22Rv1 (cell line): ENCODE measurements at regions not wholly inside any gene's neighbourhood (a gene's known extent, or its start where the extent isn't known, plus 50 kb on each side); places are given as distances from the start of the nearest gene placed in this dataset.

Source experiments
- ZFX ChIP-seq: fragments of 450-650 bp; IDR thresholded peaks from 2 replicates; pipeline ENCODE4 v1.6.1; 2017; ENCODE audit warnings: antibody characterized with exemption, borderline replicate concordance
- TF ChIP-seq, protein P1 (sequence below): fragments of 450-650 bp; IDR thresholded peaks from 2 replicates; pipeline ENCODE4 v1.5.1; 2017; ENCODE audit warnings: mild to moderate bottlenecking

DNA sequence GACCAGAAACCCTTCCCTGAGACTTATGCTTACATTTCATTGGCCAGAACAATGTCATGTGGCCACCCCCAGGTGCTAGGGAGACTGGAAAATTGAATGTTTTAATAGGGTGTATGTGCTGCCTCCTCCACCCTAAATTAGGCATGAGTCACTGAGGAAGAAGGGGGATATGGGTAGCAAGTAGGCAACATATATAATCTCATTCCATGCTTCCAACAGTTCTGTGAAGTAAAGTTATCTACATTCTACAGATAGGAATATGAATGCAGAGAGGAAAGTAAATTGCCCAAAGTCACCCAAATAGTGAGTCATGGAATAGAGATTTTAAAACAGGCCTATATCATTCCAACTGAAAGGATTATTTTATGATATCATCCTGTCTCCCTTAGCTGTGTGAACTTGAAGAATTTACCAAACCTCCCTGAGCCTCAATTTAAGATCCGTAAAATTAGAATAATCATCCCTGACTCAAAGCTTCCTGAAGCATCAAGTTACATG lies 168.6 kb upstream of the FGGY start:
- TF ChIP-seq, protein P1, sequence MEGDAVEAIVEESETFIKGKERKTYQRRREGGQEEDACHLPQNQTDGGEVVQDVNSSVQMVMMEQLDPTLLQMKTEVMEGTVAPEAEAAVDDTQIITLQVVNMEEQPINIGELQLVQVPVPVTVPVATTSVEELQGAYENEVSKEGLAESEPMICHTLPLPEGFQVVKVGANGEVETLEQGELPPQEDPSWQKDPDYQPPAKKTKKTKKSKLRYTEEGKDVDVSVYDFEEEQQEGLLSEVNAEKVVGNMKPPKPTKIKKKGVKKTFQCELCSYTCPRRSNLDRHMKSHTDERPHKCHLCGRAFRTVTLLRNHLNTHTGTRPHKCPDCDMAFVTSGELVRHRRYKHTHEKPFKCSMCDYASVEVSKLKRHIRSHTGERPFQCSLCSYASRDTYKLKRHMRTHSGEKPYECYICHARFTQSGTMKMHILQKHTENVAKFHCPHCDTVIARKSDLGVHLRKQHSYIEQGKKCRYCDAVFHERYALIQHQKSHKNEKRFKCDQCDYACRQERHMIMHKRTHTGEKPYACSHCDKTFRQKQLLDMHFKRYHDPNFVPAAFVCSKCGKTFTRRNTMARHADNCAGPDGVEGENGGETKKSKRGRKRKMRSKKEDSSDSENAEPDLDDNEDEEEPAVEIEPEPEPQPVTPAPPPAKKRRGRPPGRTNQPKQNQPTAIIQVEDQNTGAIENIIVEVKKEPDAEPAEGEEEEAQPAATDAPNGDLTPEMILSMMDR, result no peak
- TF ChIP-seq ZFX, result no peak
